Activated T-cell treated with anti-CD3 and anti-CD28 coated beads, Interleukin-2, amount 50 U/mL, for 24 hours (primary cell): ENCODE measurements at regions not wholly inside any gene's neighbourhood (a gene's known extent, or its start where the extent isn't known, plus 50 kb on each side); places are given as distances from the start of the nearest gene placed in this dataset.

Experiments used
- DNase-seq: peaks from one replicate; pipeline ENCODE4 v3.0.0-alpha.2; 2020
- H3K27ac Mint-ChIP-seq: 2 replicates; pipeline ENCODE4 v1.8.0; 2020; ENCODE audit warnings: mild to moderate bottlenecking, mixed read lengths
- H3K27me3 Mint-ChIP-seq: 2 replicates; pipeline ENCODE4 v1.8.0; 2020; ENCODE audit warnings: mixed read lengths
- H3K36me3 Mint-ChIP-seq: 2 replicates; pipeline ENCODE4 v1.8.0; 2020; ENCODE audit warnings: low read depth, mixed read lengths
- H3K4me1 Mint-ChIP-seq: 2 replicates; pipeline ENCODE4 v1.8.0; 2020; ENCODE audit warnings: low read depth, mixed read lengths
- H3K4me3 Mint-ChIP-seq: 2 replicates; pipeline ENCODE4 v1.8.0; 2020; ENCODE audit warnings: mild to moderate bottlenecking, moderate library complexity, mixed read lengths
- H3K9me3 Mint-ChIP-seq: 2 replicates; pipeline ENCODE4 v1.8.0; 2020; ENCODE audit warnings: mixed read lengths

- H3K27me3 Mint-ChIP-seq, result peaks cover 8% of the 10 kb centered on the region
- H3K36me3 Mint-ChIP-seq, result no peaks in the 10 kb centered on the region
- DNase-seq, result no peak
- no peak overlapping the region for H3K27ac Mint-ChIP-seq
- no peaks in the 10 kb centered on the region for H3K9me3 Mint-ChIP-seq
- no peak overlapping the region for H3K4me3 Mint-ChIP-seq
- no peaks in the 10 kb centered on the region for H3K4me1 Mint-ChIP-seq
These were observed 121.8 kb upstream of the MED13 start for GRCh38 chr17:62186841-62187240.

GRCh38 chr17:62180772-62181171 is 115.7 kb upstream of the MED13 start:
- H3K36me3 Mint-ChIP-seq, result no peaks in the 10 kb centered on the region
- H3K27me3 Mint-ChIP-seq, result no peaks in the 10 kb centered on the region
- no peak overlapping the region for H3K27ac Mint-ChIP-seq
- H3K4me3 Mint-ChIP-seq, result no peak overlapping the region
- no peaks in the 10 kb centered on the region for H3K4me1 Mint-ChIP-seq
- DNase-seq, result no peak
- H3K9me3 Mint-ChIP-seq, result peaks cover 9% of the 10 kb centered on the region

DNA sequence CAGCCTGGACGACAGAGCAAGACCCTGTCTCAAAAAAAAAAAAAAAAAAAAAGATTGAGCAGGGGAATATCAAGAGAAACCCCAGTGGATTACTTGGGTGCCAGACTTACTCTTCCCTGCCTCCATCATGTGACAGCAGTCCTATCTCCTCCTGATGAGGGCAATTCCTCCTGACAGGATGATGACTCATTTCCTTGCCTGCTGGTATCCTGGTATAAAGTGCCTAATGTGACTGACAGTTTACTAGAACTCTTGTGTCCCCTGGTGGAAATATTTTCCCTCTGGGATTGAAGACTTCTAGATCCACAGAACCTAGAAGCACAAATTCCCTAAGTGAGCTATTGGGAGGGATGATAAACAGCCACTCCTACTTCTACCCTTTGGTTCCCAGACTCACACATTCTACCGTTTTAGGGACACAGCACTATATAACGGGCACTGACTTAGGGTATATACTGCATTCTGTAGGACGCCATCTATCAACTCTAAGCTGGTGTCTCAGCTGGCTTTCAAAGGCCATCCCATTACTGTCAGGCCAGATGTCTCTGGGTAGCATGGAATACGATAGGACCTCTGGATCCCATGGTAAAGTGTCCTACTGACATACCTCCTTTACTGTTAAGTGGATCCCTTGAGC is 114.6 kb upstream of the MED13 start:
- Mint-ChIP-seq H3K4me1 (no peaks in the 10 kb centered on the region), H3K36me3 (no peaks in the 10 kb centered on the region), H3K27me3 (no peaks in the 10 kb centered on the region), H3K27ac (no peak overlapping the region), H3K4me3 (no peak overlapping the region), H3K9me3 (peaks cover 9% of the 10 kb centered on the region)
- DNase-seq, result no peak

GRCh38 chr17:62178579-62178978 is 113.5 kb upstream of the MED13 start:
- no peak overlapping the region for H3K27ac Mint-ChIP-seq

GRCh38 chr17:62172492-62173291 is 107.6 kb upstream of the MED13 start:
- no peaks in the 10 kb centered on the region for H3K36me3 Mint-ChIP-seq
- no peak overlapping the region for H3K4me3 Mint-ChIP-seq
- H3K27ac Mint-ChIP-seq, result no peak overlapping the region
- H3K27me3 Mint-ChIP-seq, result peaks cover 12% of the 10 kb centered on the region
- no peak for DNase-seq
- no peaks in the 10 kb centered on the region for H3K4me1 Mint-ChIP-seq
- no peaks in the 10 kb centered on the region for H3K9me3 Mint-ChIP-seq

More at GRCh38 chr17:62178579-62178978, 113.5 kb upstream of the MED13 start:
- no peaks in the 10 kb centered on the region for H3K4me1 Mint-ChIP-seq
- peaks cover 9% of the 10 kb centered on the region for H3K9me3 Mint-ChIP-seq
- no peaks in the 10 kb centered on the region for H3K36me3 Mint-ChIP-seq
- DNase-seq, result no peak
- H3K27me3 Mint-ChIP-seq, result peaks cover 3% of the 10 kb centered on the region
- H3K4me3 Mint-ChIP-seq, result no peak overlapping the region

DNA sequence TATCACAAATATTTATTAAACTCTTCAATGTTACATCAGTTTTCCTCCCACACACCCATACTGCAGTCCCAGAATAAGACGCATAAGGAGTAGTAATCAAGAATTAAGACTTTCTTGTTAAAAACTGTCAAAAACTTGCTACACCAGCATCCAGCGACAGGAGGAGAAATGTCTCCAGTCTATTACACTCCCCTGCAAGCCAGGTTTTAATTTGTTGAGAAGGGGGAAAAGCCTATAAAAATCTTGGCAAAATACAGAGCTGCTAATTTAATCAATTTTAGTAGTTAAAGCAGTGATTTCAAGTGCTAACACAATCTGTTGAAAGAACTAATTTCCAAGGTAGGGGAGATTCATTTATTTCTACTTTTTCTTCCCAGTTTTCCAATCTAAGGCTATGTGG is 102.0 kb upstream of the MED13 start:
- Mint-ChIP-seq H3K36me3 (no peaks in the 10 kb centered on the region), H3K4me1 (peaks cover 9% of the 10 kb centered on the region), H3K4me3 (no peak overlapping the region), H3K27ac (no peak overlapping the region), H3K27me3 (peaks cover 6% of the 10 kb centered on the region), H3K9me3 (no peaks in the 10 kb centered on the region)
- DNase-seq, result no peak

GRCh38 chr17:62164747-62165722 is 100.0 kb upstream of the MED13 start:
- Mint-ChIP-seq H3K36me3 (no peaks in the 10 kb centered on the region), H3K27me3 (peaks cover 3% of the 10 kb centered on the region), H3K9me3 (no peaks in the 10 kb centered on the region), H3K27ac (no peak overlapping the region), H3K4me3 (no peak overlapping the region), H3K4me1 (peaks cover 9% of the 10 kb centered on the region)
- DNase-seq, result no peak

GRCh38 chr17:62163847-62164246 is 98.8 kb upstream of the MED13 start:
- no peaks in the 10 kb centered on the region for H3K27me3 Mint-ChIP-seq
- H3K27ac Mint-ChIP-seq, result no peak overlapping the region
- H3K9me3 Mint-ChIP-seq, result no peaks in the 10 kb centered on the region
- peaks cover 9% of the 10 kb centered on the region for H3K4me1 Mint-ChIP-seq
- H3K4me3 Mint-ChIP-seq, result no peak overlapping the region
- no peaks in the 10 kb centered on the region for H3K36me3 Mint-ChIP-seq
- no peak for DNase-seq

- Mint-ChIP-seq H3K36me3 (no peaks in the 10 kb centered on the region), H3K27me3 (no peaks in the 10 kb centered on the region), H3K4me1 (peaks cover 9% of the 10 kb centered on the region), H3K9me3 (no peaks in the 10 kb centered on the region), H3K27ac (no peak overlapping the region), H3K4me3 (no peak overlapping the region)
- DNase-seq, result no peak
These were observed 97.8 kb upstream of the MED13 start for GRCh38 chr17:62162898-62163297.

- H3K4me1 Mint-ChIP-seq, result peaks cover 9% of the 10 kb centered on the region
- no peaks in the 10 kb centered on the region for H3K9me3 Mint-ChIP-seq
- H3K36me3 Mint-ChIP-seq, result no peaks in the 10 kb centered on the region
- H3K27ac Mint-ChIP-seq, result no peak overlapping the region
- H3K4me3 Mint-ChIP-seq, result no peak overlapping the region
- peaks cover 2% of the 10 kb centered on the region for H3K27me3 Mint-ChIP-seq
- DNase-seq, result no peak
These were observed 96.5 kb upstream of the MED13 start for GRCh38 chr17:62161405-62162148.

DNA sequence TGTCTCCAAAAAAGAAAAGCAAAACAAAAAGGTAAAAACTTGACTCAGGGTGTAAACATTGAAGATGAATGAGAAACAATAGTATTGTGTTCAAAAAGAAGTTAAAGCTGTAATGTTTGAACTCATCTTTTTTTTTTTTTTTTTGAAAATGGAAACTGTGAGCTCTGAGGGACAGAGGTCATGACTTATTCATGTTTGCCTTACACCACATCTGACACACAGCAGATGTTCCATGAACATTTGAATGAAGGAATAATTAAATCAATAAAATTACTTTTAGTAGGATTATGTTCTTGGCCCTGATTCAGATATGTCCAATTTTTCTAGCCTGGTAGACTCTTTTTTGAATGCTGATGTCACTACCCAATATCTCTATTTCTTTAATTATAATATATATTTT is 95.7 kb upstream of the MED13 start:
- Mint-ChIP-seq H3K9me3 (no peaks in the 10 kb centered on the region), H3K4me3 (no peak overlapping the region), H3K27ac (no peak overlapping the region), H3K36me3 (no peaks in the 10 kb centered on the region), H3K4me1 (peaks cover 9% of the 10 kb centered on the region), H3K27me3 (peaks cover 2% of the 10 kb centered on the region)
- DNase-seq, result no peak

GRCh38 chr17:62159994-62160393 is 94.9 kb upstream of the MED13 start:
- Mint-ChIP-seq H3K4me3 (no peak overlapping the region), H3K9me3 (no peaks in the 10 kb centered on the region), H3K27me3 (peaks cover 2% of the 10 kb centered on the region), H3K36me3 (no peaks in the 10 kb centered on the region), H3K27ac (no peak overlapping the region), H3K4me1 (peaks cover 4% of the 10 kb centered on the region)
- DNase-seq, result no peak

DNA sequence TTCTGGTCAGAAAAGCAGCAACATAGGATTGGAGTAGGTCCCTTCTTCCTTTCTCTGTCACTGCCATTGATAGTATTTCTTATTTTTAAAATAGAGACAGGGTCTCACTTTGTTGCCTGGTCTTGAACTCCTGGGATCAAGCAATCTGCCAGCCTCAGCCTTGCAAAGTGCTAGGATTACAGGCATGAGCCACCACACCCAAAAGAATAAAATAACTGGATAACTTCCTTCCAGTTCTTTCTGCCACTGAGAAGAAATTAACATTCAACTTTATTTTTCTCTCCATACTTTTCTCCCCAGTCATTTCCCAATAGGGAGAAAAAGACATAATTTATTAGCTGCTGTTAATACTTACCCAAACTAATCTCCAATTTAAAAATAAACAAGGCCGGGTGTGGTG is 91.9 kb upstream of the MED13 start:
- Mint-ChIP-seq H3K4me1 (no peaks in the 10 kb centered on the region), H3K36me3 (no peaks in the 10 kb centered on the region), H3K4me3 (no peak overlapping the region), H3K9me3 (no peaks in the 10 kb centered on the region), H3K27me3 (peaks cover 8% of the 10 kb centered on the region), H3K27ac (no peak overlapping the region)
- DNase-seq, result no peak

DNA sequence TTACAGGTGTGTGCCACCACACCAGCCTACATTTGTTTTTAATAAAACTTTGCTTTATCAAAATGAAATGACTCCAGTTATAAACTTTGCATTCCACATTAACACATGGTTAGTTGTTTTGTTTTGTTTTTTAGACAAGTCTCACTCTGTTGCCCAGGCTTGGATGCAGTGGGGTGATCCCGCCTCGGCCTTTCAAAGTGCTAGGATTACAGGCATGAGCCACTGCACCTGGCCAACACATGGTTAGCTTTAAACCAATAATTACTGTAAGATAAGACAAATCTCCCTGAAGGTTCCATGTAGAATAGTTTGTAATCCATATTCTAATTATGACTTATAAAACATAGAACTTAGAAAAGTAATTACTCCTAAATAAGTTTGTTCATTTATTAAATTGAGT is 89.8 kb upstream of the MED13 start:
- Mint-ChIP-seq H3K4me3 (no peak overlapping the region), H3K27ac (no peak overlapping the region), H3K27me3 (peaks cover 8% of the 10 kb centered on the region), H3K4me1 (no peaks in the 10 kb centered on the region), H3K9me3 (no peaks in the 10 kb centered on the region), H3K36me3 (no peaks in the 10 kb centered on the region)
- no peak for DNase-seq
